Activated naive CD4-positive, alpha-beta T cell treated with anti-CD3 and anti-CD28 coated beads, Interleukin-2, amount 50 U/mL, for 72 hours (primary cell): ENCODE measurements at regions not wholly inside any gene's neighbourhood (a gene's known extent, or its start where the extent isn't known, plus 50 kb on each side); places are given as distances from the start of the nearest gene placed in this dataset.
"Not testable (repeated sequence)": the region's sequence is repeated elsewhere in the genome, so short reads cannot be mapped to it uniquely, and the experiment has no call there.

Experiments
- ATAC-seq, 2 donors: fragments of 150-1000 bp; cut with Tn5 transposase; 2 replicates each; pipeline ENCODE4 v1.10.0; 2021; ENCODE audit warnings: mild to moderate bottlenecking in 2 of 2, moderate library complexity in 2 of 2
- DNase-seq, 2 donors: peaks; one replicate each; pipeline ENCODE4 v3.0.0; 2021 to 2022; ENCODE audit warnings: low spot score in 2 of 2
- H3K27ac Mint-ChIP-seq, 2 donors: one replicate each; pipeline ENCODE4 v1.8.0; 2022; ENCODE audit warnings: mild to moderate bottlenecking in 2 of 2, mixed read lengths in 2 of 2
- H3K36me3 Mint-ChIP-seq, 2 donors: one replicate each; pipeline ENCODE4 v1.8.0; 2022; ENCODE audit warnings: mixed read lengths in 2 of 2
- H3K9me3 Mint-ChIP-seq, 2 donors: one replicate each; pipeline ENCODE4 v1.8.0; 2022; ENCODE audit warnings: mixed read lengths in 2 of 2

GRCh38 chr9:85168412-85168811 is 498.9 kb downstream of the NTRK2 start:
- DNase-seq (no peak), ATAC-seq (no peak)
- H3K27ac Mint-ChIP-seq = no peak overlapping the region
- peaks cover 3 to 8% of the 10 kb centered on the region in 2 donors for H3K9me3 Mint-ChIP-seq
- no peaks in the 10 kb centered on the region for H3K36me3 Mint-ChIP-seq

- H3K9me3 Mint-ChIP-seq = peaks cover 3 to 8% of the 10 kb centered on the region in 2 donors
- H3K36me3 Mint-ChIP-seq = no peaks in the 10 kb centered on the region
- ATAC-seq (no peak), DNase-seq (no peak)
- no peak overlapping the region for H3K27ac Mint-ChIP-seq
These were observed 497.6 kb downstream of the NTRK2 start for GRCh38 chr9:85167146-85167545.

- ATAC-seq = no peak
- DNase-seq = no peak
- Mint-ChIP-seq H3K36me3 (no peaks in the 10 kb centered on the region), H3K9me3 (peaks cover 2 to 3% of the 10 kb centered on the region in 2 donors), H3K27ac (no peak overlapping the region)
These were observed 494.3 kb downstream of the NTRK2 start for GRCh38 chr9:85163825-85164224.

- peaks cover 2 to 3% of the 10 kb centered on the region in 2 donors for H3K9me3 Mint-ChIP-seq
- H3K36me3 Mint-ChIP-seq = no peaks in the 10 kb centered on the region
- no peak overlapping the region for H3K27ac Mint-ChIP-seq
- ATAC-seq (no peak), DNase-seq (no peak)
These were observed 493.9 kb downstream of the NTRK2 start for GRCh38 chr9:85163415-85163814.

- Mint-ChIP-seq H3K36me3 (no peaks in the 10 kb centered on the region), H3K9me3 (peaks cover 2 to 3% of the 10 kb centered on the region in 2 donors), H3K27ac (no peak overlapping the region)
- ATAC-seq (no peak), DNase-seq (no peak)
These were observed 493.3 kb downstream of the NTRK2 start for GRCh38 chr9:85162822-85163221.

GRCh38 chr9:85160944-85161343 is 491.4 kb downstream of the NTRK2 start:
- not testable (repeated sequence) for H3K27ac Mint-ChIP-seq, ATAC-seq, DNase-seq, H3K9me3 Mint-ChIP-seq, H3K36me3 Mint-ChIP-seq

GRCh38 chr9:85158512-85158911 is 489.0 kb downstream of the NTRK2 start:
- Mint-ChIP-seq H3K27ac (no peak overlapping the region), H3K9me3 (no peaks in the 10 kb centered on the region), H3K36me3 (no peaks in the 10 kb centered on the region)
- no peak for DNase-seq
- no peak for ATAC-seq

GRCh38 chr9:85157772-85158171 is 488.2 kb downstream of the NTRK2 start:
- Mint-ChIP-seq H3K36me3 (no peaks in the 10 kb centered on the region), H3K9me3 (no peaks in the 10 kb centered on the region), H3K27ac (no peak overlapping the region)
- no peak for DNase-seq
- ATAC-seq = no peak

- no peak for DNase-seq
- no peaks in the 10 kb centered on the region for H3K9me3 Mint-ChIP-seq
- peak overlapping the region in 1 of 2 donors; percentile 3 for H3K27ac Mint-ChIP-seq
- no peak for ATAC-seq
- H3K36me3 Mint-ChIP-seq = no peaks in the 10 kb centered on the region
These were observed 487.1 kb downstream of the NTRK2 start for GRCh38 chr9:85156652-85157051.

GRCh38 chr9:85155352-85155751 is 485.8 kb downstream of the NTRK2 start:
- Mint-ChIP-seq H3K27ac (no peak overlapping the region), H3K36me3 (no peaks in the 10 kb centered on the region), H3K9me3 (no peaks in the 10 kb centered on the region)
- DNase-seq (no peak), ATAC-seq (no peak)

- DNase-seq (no peak), ATAC-seq (no peak)
- Mint-ChIP-seq H3K36me3 (no peaks in the 10 kb centered on the region), H3K9me3 (peaks cover 5% of the 10 kb centered on the region in 2 donors), H3K27ac (no peak overlapping the region)
These were observed 482.2 kb downstream of the NTRK2 start for GRCh38 chr9:85151741-85152140.

GRCh38 chr9:85151162-85151561 is 481.6 kb downstream of the NTRK2 start:
- H3K9me3 Mint-ChIP-seq = peaks cover 5 to 6% of the 10 kb centered on the region in 2 donors
- DNase-seq = no peak
- no peaks in the 10 kb centered on the region for H3K36me3 Mint-ChIP-seq
- ATAC-seq = no peak
- H3K27ac Mint-ChIP-seq = no peak overlapping the region

- Mint-ChIP-seq H3K36me3 (no peaks in the 10 kb centered on the region), H3K9me3 (peaks cover 5 to 6% of the 10 kb centered on the region in 2 donors), H3K27ac (no peak overlapping the region)
- DNase-seq = no peak
- no peak for ATAC-seq
These were observed 477.6 kb downstream of the NTRK2 start for GRCh38 chr9:85147046-85147640.

GRCh38 chr9:85142968-85143367 is 473.4 kb downstream of the NTRK2 start:
- Mint-ChIP-seq H3K27ac (no peak overlapping the region), H3K36me3 (no peaks in the 10 kb centered on the region)
- DNase-seq = no peak

GRCh38 chr9:85142496-85142911 is 473.0 kb downstream of the NTRK2 start:
- ATAC-seq (no peak), DNase-seq (no peak)
- Mint-ChIP-seq H3K9me3 (peaks cover 6 to 8% of the 10 kb centered on the region in 2 donors), H3K36me3 (no peaks in the 10 kb centered on the region), H3K27ac (no peak overlapping the region)

More at GRCh38 chr9:85142968-85143367, 473.4 kb downstream of the NTRK2 start:
- ATAC-seq = no peak
- peaks cover 6 to 8% of the 10 kb centered on the region in 2 donors for H3K9me3 Mint-ChIP-seq

- H3K27ac Mint-ChIP-seq = no peak overlapping the region
- no peak for ATAC-seq
These were observed 468.2 kb downstream of the NTRK2 start for GRCh38 chr9:85137696-85138095.

GRCh38 chr9:85136987-85137386 is 467.5 kb downstream of the NTRK2 start:
- DNase-seq (no peak), ATAC-seq (no peak)
- no peak overlapping the region for H3K27ac Mint-ChIP-seq
- H3K9me3 Mint-ChIP-seq = peaks cover 6 to 10% of the 10 kb centered on the region in 2 donors
- peaks cover 0 to 6% of the 10 kb centered on the region in 2 donors for H3K36me3 Mint-ChIP-seq

More at GRCh38 chr9:85137696-85138095, 468.2 kb downstream of the NTRK2 start:
- no peak for DNase-seq
- Mint-ChIP-seq H3K36me3 (peaks cover 0 to 6% of the 10 kb centered on the region in 2 donors), H3K9me3 (peaks cover 6% of the 10 kb centered on the region in 2 donors)

GRCh38 chr9:85136507-85136906 is 467.0 kb downstream of the NTRK2 start:
- H3K27ac Mint-ChIP-seq = no peak overlapping the region
- no peak for ATAC-seq
- H3K36me3 Mint-ChIP-seq = peaks cover 0 to 6% of the 10 kb centered on the region in 2 donors
- peaks cover 5 to 10% of the 10 kb centered on the region in 2 donors for H3K9me3 Mint-ChIP-seq
- no peak for DNase-seq
